ENCODE measurements at regions not wholly inside any gene's neighbourhood (a gene's known extent, or its start where the extent isn't known, plus 50 kb on each side); places are given as distances from the start of the nearest gene placed in this dataset.

- no peak for TF ChIP-seq CTCF (IDR thresholded peaks at IDR 0.05; ENCODE audit: extremely low read depth, low read depth, low read length)
Measured at GRCh38 chr21:25387665-25388064, 219.6 kb downstream of the MRPL39 start.

GRCh38 chr21:25385911-25386474, 221.3 kb downstream of the MRPL39 start:
- no peaks in the 10 kb centered on the region for H3K4me1 ChIP-seq (ENCODE audit: insufficient read depth, low read length)
- peak; percentile 70 for TF ChIP-seq CTCF (IDR thresholded peaks at IDR 0.05; ENCODE audit: extremely low read depth, low read depth, low read length)
- no peak overlapping the region for H3K4me2 ChIP-seq (ENCODE audit: insufficient read depth, low read length)
- H3K9me3 ChIP-seq (ENCODE audit: low read depth, low read length) = no peaks in the 10 kb centered on the region
- no peaks in the 10 kb centered on the region for H3K79me2 ChIP-seq (ENCODE audit: insufficient read depth, low read length)
- H4K20me1 ChIP-seq (ENCODE audit: insufficient read depth, low read length) = no peaks in the 10 kb centered on the region
- no peak overlapping the region for H2AFZ ChIP-seq (ENCODE audit: low read length)
- H3K36me3 ChIP-seq (ENCODE audit: insufficient read depth, low read length) = no peaks in the 10 kb centered on the region
- no peaks in the 10 kb centered on the region for H3K27me3 ChIP-seq (ENCODE audit: insufficient read depth, low read length)
- no peak overlapping the region for H3K4me3 ChIP-seq (ENCODE audit: insufficient read depth, low read length)
- peak; percentile 66 for DNase-seq (ENCODE audit: insufficient read length, low spot score, missing footprints)
- H3K27ac ChIP-seq (ENCODE audit: low read depth, low read length) = no peak overlapping the region

More at GRCh38 chr21:25387665-25388064, 219.6 kb downstream of the MRPL39 start:
- H2AFZ ChIP-seq (ENCODE audit: low read length) = no peak overlapping the region
- no peak overlapping the region for H3K4me3 ChIP-seq (ENCODE audit: insufficient read depth, low read length)
- no peaks in the 10 kb centered on the region for H3K79me2 ChIP-seq (ENCODE audit: insufficient read depth, low read length)
- DNase-seq (ENCODE audit: insufficient read length, low spot score, missing footprints) = no peak
- H4K20me1 ChIP-seq (ENCODE audit: insufficient read depth, low read length) = no peaks in the 10 kb centered on the region
- H3K4me1 ChIP-seq (ENCODE audit: insufficient read depth, low read length) = no peaks in the 10 kb centered on the region
- no peaks in the 10 kb centered on the region for H3K9me3 ChIP-seq (ENCODE audit: low read depth, low read length)
- no peak overlapping the region for H3K27ac ChIP-seq (ENCODE audit: low read depth, low read length)
- H3K4me2 ChIP-seq (ENCODE audit: insufficient read depth, low read length) = no peak overlapping the region
- no peaks in the 10 kb centered on the region for H3K27me3 ChIP-seq (ENCODE audit: insufficient read depth, low read length)
- H3K36me3 ChIP-seq (ENCODE audit: insufficient read depth, low read length) = no peaks in the 10 kb centered on the region

DNA sequence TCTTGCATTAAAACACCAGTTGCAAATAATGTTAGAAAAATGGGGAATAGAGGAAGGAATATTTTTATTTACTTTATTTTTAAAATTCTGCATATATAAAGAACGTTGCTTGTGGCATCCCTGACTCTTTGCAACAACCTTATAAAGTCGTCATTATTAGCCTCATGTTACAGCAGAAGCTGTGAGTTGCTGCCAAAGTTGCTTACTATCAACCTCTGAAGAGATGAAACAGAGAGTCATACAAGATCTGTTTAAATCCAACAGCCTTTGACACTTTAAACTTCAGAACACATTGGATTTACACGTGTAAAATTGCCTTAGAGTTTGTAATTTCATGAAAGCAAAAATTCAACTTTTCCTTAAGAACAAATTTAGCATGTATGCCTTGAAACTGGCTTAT, 221.9 kb downstream of the MRPL39 start:
- H3K4me3 ChIP-seq (ENCODE audit: insufficient read depth, low read length) = no peak overlapping the region

GRCh38 chr21:25384782-25385181, 222.5 kb downstream of the MRPL39 start:
- Histone ChIP-seq H2AFZ (ENCODE audit: low read length) (no peak overlapping the region), H3K27ac (ENCODE audit: low read depth, low read length) (no peak overlapping the region), H3K4me1 (ENCODE audit: insufficient read depth, low read length) (no peaks in the 10 kb centered on the region), H3K36me3 (ENCODE audit: insufficient read depth, low read length) (no peaks in the 10 kb centered on the region), H3K27me3 (ENCODE audit: insufficient read depth, low read length) (no peaks in the 10 kb centered on the region), H3K79me2 (ENCODE audit: insufficient read depth, low read length) (no peaks in the 10 kb centered on the region), H4K20me1 (ENCODE audit: insufficient read depth, low read length) (no peaks in the 10 kb centered on the region), H3K4me3 (ENCODE audit: insufficient read depth, low read length) (no peak overlapping the region), H3K9me3 (ENCODE audit: low read depth, low read length) (no peaks in the 10 kb centered on the region), H3K4me2 (ENCODE audit: insufficient read depth, low read length) (no peak overlapping the region)
- no peak for TF ChIP-seq CTCF (IDR thresholded peaks at IDR 0.05; ENCODE audit: extremely low read depth, low read depth, low read length)
- no peak for DNase-seq (ENCODE audit: insufficient read length, low spot score, missing footprints)

More for the DNA sequence above, 221.9 kb downstream of the MRPL39 start:
- H3K27me3 ChIP-seq (ENCODE audit: insufficient read depth, low read length) = no peaks in the 10 kb centered on the region
- H2AFZ ChIP-seq (ENCODE audit: low read length) = no peak overlapping the region
- H3K9me3 ChIP-seq (ENCODE audit: low read depth, low read length) = no peaks in the 10 kb centered on the region
- TF ChIP-seq CTCF (IDR thresholded peaks at IDR 0.05; ENCODE audit: extremely low read depth, low read depth, low read length) = no peak
- H3K27ac ChIP-seq (ENCODE audit: low read depth, low read length) = no peak overlapping the region
- no peaks in the 10 kb centered on the region for H3K4me1 ChIP-seq (ENCODE audit: insufficient read depth, low read length)
- H3K79me2 ChIP-seq (ENCODE audit: insufficient read depth, low read length) = no peaks in the 10 kb centered on the region
- H3K36me3 ChIP-seq (ENCODE audit: insufficient read depth, low read length) = no peaks in the 10 kb centered on the region
- no peaks in the 10 kb centered on the region for H4K20me1 ChIP-seq (ENCODE audit: insufficient read depth, low read length)
- no peak for DNase-seq (ENCODE audit: insufficient read length, low spot score, missing footprints)
- no peak overlapping the region for H3K4me2 ChIP-seq (ENCODE audit: insufficient read depth, low read length)
